Prostate gland (tissue), 2 donors: ENCODE measurements at regions not wholly inside any gene's neighbourhood (a gene's known extent, or its start where the extent isn't known, plus 50 kb on each side); places are given as distances from the start of the nearest gene placed in this dataset.

Experiments used
- DNase-seq: peaks from one replicate; pipeline ENCODE4 v3.0.0-alpha.2; 2019; ENCODE audit warnings: low spot score
- H3K27ac ChIP-seq, 2 donors: fragments of 200-600 bp; sonication (generic); 2 replicates each; pipeline ENCODE4 v1.5.1; 2017 to 2019
- H3K27me3 ChIP-seq: fragments of 200-600 bp; sonication (generic); replicated peaks from 2 replicates; pipeline ENCODE4 v1.5.1; 2019; ENCODE audit not compliant: insufficient read depth
- H3K36me3 ChIP-seq, 2 donors: fragments of 200-600 bp; sonication (generic); 1 replicate in 1 of 2; 2 replicates in 1 of 2; pipeline versions ENCODE4 v1.5.1 to v1.8.1; 2017 to 2019
- H3K4me1 ChIP-seq: fragments of 200-600 bp; sonication (generic); replicated peaks from 2 replicates; pipeline ENCODE4 v1.5.1; 2019
- H3K4me3 ChIP-seq, 2 donors: fragments of 200-600 bp; sonication (generic); 2 replicates each; pipeline ENCODE4 v1.5.1; 2017 to 2019
- H3K9me3 ChIP-seq: fragments of 200-600 bp; sonication (generic); 2 replicates; pipeline ENCODE4 v1.5.1; 2017
- CTCF ChIP-seq, 4 experiments: fragments of 200-600 bp in 2 of 4; fragments of 450-650 bp in 2 of 4; sonication (generic) in 2 of 4; IDR thresholded peaks; 1 replicate in 3 of 4; 2 replicates in 1 of 4; pipeline ENCODE4 v1.5.1; 2016 to 2019; ENCODE audit warnings: antibody characterized with exemption in 4 of 4, mild to moderate bottlenecking in 2 of 4, moderate library complexity in 2 of 4
- POLR2A ChIP-seq: fragments of 450-650 bp; IDR thresholded peaks from one replicate; pipeline ENCODE4 v1.6.1; 2016; ENCODE audit warnings: antibody characterized with exemption, mild to moderate bottlenecking
- POLR2AphosphoS5 ChIP-seq: sonication (generic); formaldehyde crosslinking; IDR thresholded peaks from one replicate; pipeline ENCODE4 v1.6.1; 2017; ENCODE audit warnings: antibody characterized with exemption
- WGBS: methylation state at CpG from one replicate; pipeline ENCODE4 v1.1.5; 2018; 5-methylcytosine and 5-hydroxymethylcytosine counted together
- intact Hi-C: fragments of 100-400 bp; cut with DNase I; formaldehyde crosslinking; loops from one replicate; pipeline ENCODE4 v1.14.2; 2022

- Histone ChIP-seq H3K9me3 (no peaks in the 10 kb centered on the region), H3K4me1 (no peaks in the 10 kb centered on the region), H3K27me3 (no peaks in the 10 kb centered on the region), H3K36me3 (no peaks in the 10 kb centered on the region), H3K4me3 (no peak overlapping the region), H3K27ac (no peak overlapping the region)
- no peak for TF ChIP-seq CTCF (IDR thresholded peaks at IDR 0.05)
- TF ChIP-seq POLR2AphosphoS5, result no peak
- no peak for TF ChIP-seq POLR2A
- intact Hi-C loops, result no loop called here
- 97% methylated on average over 2 of the region's 2 CpGs for WGBS
- DNase-seq, result no peak
Measured at GRCh38 chr5:90066920-90067319, 342.6 kb downstream of the CETN3 start.

- Histone ChIP-seq H3K4me3 (no peak overlapping the region), H3K4me1 (no peaks in the 10 kb centered on the region), H3K27ac (no peak overlapping the region), H3K9me3 (no peaks in the 10 kb centered on the region), H3K27me3 (no peaks in the 10 kb centered on the region), H3K36me3 (no peaks in the 10 kb centered on the region)
- DNase-seq, result no peak
- intact Hi-C loops, result no loop called here
- TF ChIP-seq POLR2AphosphoS5 (no peak), CTCF (IDR thresholded peaks at IDR 0.05) (no peak), POLR2A (no peak)
- 66% methylated on average over 15 of the region's 15 CpGs for WGBS
Measured at GRCh38 chr5:90056911-90057705, 352.4 kb downstream of the CETN3 start.

GRCh38 chr5:90055831-90056328 lies 353.7 kb downstream of the CETN3 start:
- Histone ChIP-seq H3K27ac (no peak overlapping the region), H3K4me1 (no peaks in the 10 kb centered on the region), H3K36me3 (no peaks in the 10 kb centered on the region), H3K9me3 (no peaks in the 10 kb centered on the region), H3K27me3 (no peaks in the 10 kb centered on the region), H3K4me3 (no peak overlapping the region)
- intact Hi-C loops, result no loop called here
- no peak for TF ChIP-seq POLR2AphosphoS5
- TF ChIP-seq POLR2A, result no peak
- TF ChIP-seq CTCF (IDR thresholded peaks at IDR 0.05), result no peak
- 26% methylated on average over 9 of the region's 9 CpGs for WGBS
- no peak for DNase-seq

- 88% methylated on average over 3 of the region's 3 CpGs for WGBS
- TF ChIP-seq POLR2AphosphoS5, result no peak
- no peak for TF ChIP-seq POLR2A
- no peak for TF ChIP-seq CTCF (IDR thresholded peaks at IDR 0.05)
- DNase-seq, result no peak
- Histone ChIP-seq H3K36me3 (no peaks in the 10 kb centered on the region), H3K9me3 (no peaks in the 10 kb centered on the region), H3K27ac (no peak overlapping the region), H3K27me3 (no peaks in the 10 kb centered on the region), H3K4me1 (no peaks in the 10 kb centered on the region), H3K4me3 (no peak overlapping the region)
- intact Hi-C loops, result no loop called here
Measured at GRCh38 chr5:90054612-90055011, 354.9 kb downstream of the CETN3 start.

- H3K4me1 ChIP-seq, result no peaks in the 10 kb centered on the region
- intact Hi-C loops, result no loop called here
- H3K36me3 ChIP-seq, result no peaks in the 10 kb centered on the region
- H3K27me3 ChIP-seq, result no peaks in the 10 kb centered on the region
- 67% methylated on average over 1 of the region's 1 CpG for WGBS
- TF ChIP-seq POLR2AphosphoS5, result no peak
- no peak for TF ChIP-seq CTCF (IDR thresholded peaks at IDR 0.05)
- TF ChIP-seq POLR2A, result no peak
- no peak overlapping the region for H3K27ac ChIP-seq
- DNase-seq, result no peak
- no peaks in the 10 kb centered on the region for H3K9me3 ChIP-seq
- H3K4me3 ChIP-seq, result no peak overlapping the region
Measured at GRCh38 chr5:90051756-90052155, 357.8 kb downstream of the CETN3 start.
